A549 (cell line): ENCODE measurements at regions not wholly inside any gene's neighbourhood (a gene's known extent, or its start where the extent isn't known, plus 50 kb on each side); places are given as distances from the start of the nearest gene placed in this dataset.

Experiments
- ATAC-seq, 2 experiments: fragments of 200-7000 bp in 1 of 2; fragments of >200 bp in 1 of 2; cut with Nextera tagmentation in 1 of 2; cut with Tn5 transposase in 1 of 2; 3 replicates each; pipeline versions ENCODE4 v1.8.0 to v1.9.1; 2018 to 2020; ENCODE audit warnings: mild to moderate bottlenecking in 1 of 2, moderate library complexity in 1 of 2
- CTCF ChIA-PET: fragments of 300-600 bp; sonication (Branson Sonifier 250); formaldehyde crosslinking; extraction: SDS; loops from one replicate; lab custom pipeline; 2021; ENCODE audit warnings: antibody characterized with exemption, inconsistent platforms; lab: Yijun Ruan, JAX
- POLR2A ChIA-PET: fragments of 350-600 bp; formaldehyde crosslinking; extraction: SDS; loops from one replicate; lab custom pipeline; 2021; ENCODE audit warnings: antibody characterized with exemption, inconsistent platforms; lab: Yijun Ruan, JAX
- DNase-seq, 2 experiments: peaks; one replicate each; pipeline versions ENCODE4 v3.0.0 to v3.0.0-alpha.2; 2011 to 2016; ENCODE audit warnings: low read depth in 1 of 2, low spot score in 1 of 2
- FAIRE-seq: peaks from 2 replicates; lab custom pipeline; 2011; peaks lifted over from hg19 to GRCh38; lab: Jason Lieb, UNC
- H3K27ac ChIP-seq, 2 experiments: fragments of >200 bp; sonication (Bioruptor Twin); formaldehyde crosslinking; 3 replicates each; pipeline ENCODE4 v1.5.1; 2016 to 2017
- H3K4me1 ChIP-seq: fragments of >200 bp; sonication (Bioruptor Twin); formaldehyde crosslinking; 3 replicates; pipeline ENCODE4 v1.6.1; 2016
- H3K4me2 ChIP-seq: fragments of >200 bp; sonication (Bioruptor Twin); formaldehyde crosslinking; 3 replicates; pipeline ENCODE4 v1.6.1; 2016
- H3K4me3 ChIP-seq: fragments of >200 bp; sonication (Bioruptor Twin); formaldehyde crosslinking; 3 replicates; pipeline ENCODE4 v1.5.1; 2016
- H3K9me3 ChIP-seq: fragments of >200 bp; sonication (Bioruptor Twin); formaldehyde crosslinking; 3 replicates; pipeline ENCODE4 v1.6.1; 2016
- CHD4 ChIP-seq: fragments of 200-600 bp; sonication (generic); IDR thresholded peaks from 2 replicates; pipeline ENCODE4 v1.6.1; 2016; ENCODE audit warnings: antibody characterized with exemption, mild to moderate bottlenecking, borderline replicate concordance
- EHMT2 ChIP-seq: fragments of 200-600 bp; sonication (generic); IDR thresholded peaks from 2 replicates; pipeline ENCODE4 v1.6.1; 2016; ENCODE audit warnings: antibody characterized with exemption, low read depth, mild to moderate bottlenecking, moderate library complexity
- FOSB ChIP-seq: fragments of 250-450 bp; sonication (Bioruptor Pico); IDR thresholded peaks from 2 replicates; pipeline ENCODE4 v1.5.0; 2020; ENCODE audit warnings: mild to moderate bottlenecking, moderate library complexity
- GATA3 ChIP-seq: IDR thresholded peaks from 2 replicates; pipeline ENCODE4 v1.6.1; 2012; ENCODE audit warnings: borderline replicate concordance
- HDAC2 ChIP-seq: fragments of 200-600 bp; sonication (generic); IDR thresholded peaks from 2 replicates; pipeline ENCODE4 v1.6.1; 2016
- HOXA7 ChIP-seq: fragments of 250-450 bp; sonication (Bioruptor Pico); IDR thresholded peaks from 2 replicates; pipeline ENCODE4 v1.5.0; 2020; ENCODE audit warnings: mild to moderate bottlenecking, moderate library complexity
- HOXB5 ChIP-seq: fragments of 250-450 bp; sonication (Bioruptor Pico); IDR thresholded peaks from 2 replicates; pipeline ENCODE4 v1.5.0; 2020; ENCODE audit warnings: mild to moderate bottlenecking, moderate library complexity
- JUN ChIP-seq, 2 experiments: fragments of >200 bp; sonication (Bioruptor Twin); formaldehyde crosslinking; IDR thresholded peaks; 2 replicates in 1 of 2; 3 replicates in 1 of 2; pipeline ENCODE4 v1.6.1; 2016 to 2017
- JUNB ChIP-seq: fragments of >200 bp; sonication (Bioruptor Twin); formaldehyde crosslinking; IDR thresholded peaks from 2 replicates; pipeline ENCODE4 v1.6.1; 2016
- KDM1A ChIP-seq: fragments of 200-600 bp; sonication (generic); IDR thresholded peaks from 2 replicates; pipeline ENCODE4 v1.6.1; 2016; ENCODE audit warnings: low read depth, mild to moderate bottlenecking
- MAFK ChIP-seq: fragments of 450-650 bp; IDR thresholded peaks from 2 replicates; pipeline ENCODE4 v1.6.1; 2014; ENCODE audit not compliant: partially characterized antibody
- MAZ ChIP-seq: fragments of 150-350 bp; IDR thresholded peaks from 2 replicates; pipeline ENCODE4 v1.6.1; 2014; ENCODE audit warnings: antibody characterized with exemption, low read depth, low read length, borderline replicate concordance
- MYC ChIP-seq: IDR thresholded peaks from 2 replicates; pipeline ENCODE4 v1.6.1; 2012; ENCODE audit warnings: mild to moderate bottlenecking, inconsistent platforms, low read length, improper control_type of control experiment, borderline replicate concordance
- NFE2L2 ChIP-seq: fragments of 150-350 bp; conservative IDR thresholded peaks from 2 replicates; pipeline ENCODE4 v1.6.1; 2014; ENCODE audit warnings: low read length
- NPAS2 ChIP-seq: fragments of 250-450 bp; sonication (Bioruptor Pico); IDR thresholded peaks from 2 replicates; pipeline ENCODE4 v1.8.0; 2022; ENCODE audit warnings: mild to moderate bottlenecking, moderate library complexity, borderline replicate concordance
- NR3C1 ChIP-seq: fragments of >200 bp; sonication (Bioruptor Twin); formaldehyde crosslinking; IDR thresholded peaks from 3 replicates; pipeline ENCODE4 v1.6.1; 2017
- PHF8 ChIP-seq: fragments of 200-600 bp; sonication (generic); IDR thresholded peaks from 2 replicates; pipeline ENCODE4 v1.6.1; 2016; ENCODE audit warnings: low read depth, mild to moderate bottlenecking, antibody characterized with exemption, moderate library complexity, borderline replicate concordance
- POLR2AphosphoS2 ChIP-seq: conservative IDR thresholded peaks from 2 replicates; pipeline ENCODE4 v1.6.1; 2012; ENCODE audit warnings: low read length, improper control_type of control experiment, inconsistent platforms
- RAD21 ChIP-seq, 2 experiments: fragments of >200 bp in 1 of 2; sonication (Bioruptor Twin) in 1 of 2; formaldehyde crosslinking in 1 of 2; IDR thresholded peaks in 1 of 2; conservative IDR thresholded peaks in 1 of 2; 2 replicates in 1 of 2; 3 replicates in 1 of 2; pipeline ENCODE4 v1.6.1; 2012 to 2018; ENCODE audit warnings: inconsistent platforms in 1 of 2
- TP53 ChIP-seq: fragments of 250-450 bp; sonication (Bioruptor Pico); IDR thresholded peaks from 2 replicates; pipeline ENCODE4 v1.5.0; 2021; ENCODE audit warnings: mild to moderate bottlenecking, moderate library complexity
- ZC3H11A ChIP-seq: fragments of 450-650 bp; IDR thresholded peaks from 2 replicates; pipeline ENCODE4 v1.6.1; 2014; ENCODE audit warnings: antibody characterized with exemption, mild to moderate bottlenecking
- ZFP36 ChIP-seq: fragments of 450-650 bp; IDR thresholded peaks from 2 replicates; pipeline ENCODE4 v1.6.1; 2014; ENCODE audit warnings: borderline replicate concordance; ENCODE audit not compliant: partially characterized antibody
- ZNF302 ChIP-seq: fragments of 250-450 bp; sonication (Bioruptor Pico); IDR thresholded peaks from 2 replicates; pipeline ENCODE4 v1.9.0; 2021; ENCODE audit warnings: inconsistent platforms, mild to moderate bottlenecking, moderate library complexity
- WGBS: methylation state at CpG from one replicate; pipeline ENCODE4 v1.1.6; 2017; ENCODE audit errors: missing lambda C conversion rate; 5-methylcytosine and 5-hydroxymethylcytosine counted together
- TF ChIP-seq, protein P1 (sequence below): fragments of 250-450 bp; sonication (Bioruptor Pico); IDR thresholded peaks from 2 replicates; pipeline ENCODE4 v1.5.0; 2020; ENCODE audit warnings: low read depth, mild to moderate bottlenecking, moderate library complexity
- TF ChIP-seq, protein P2 (sequence below): fragments of >200 bp; sonication (Bioruptor Twin); formaldehyde crosslinking; IDR thresholded peaks from 3 replicates; pipeline ENCODE4 v1.5.1; 2016
- TF ChIP-seq, protein P3 (sequence below): fragments of >200 bp; sonication (Bioruptor Twin); formaldehyde crosslinking; IDR thresholded peaks from 3 replicates; pipeline ENCODE4 v1.6.1; 2016
- TF ChIP-seq, protein P4 (sequence below): IDR thresholded peaks from 2 replicates; pipeline ENCODE4 v1.6.1; 2012

DNA sequence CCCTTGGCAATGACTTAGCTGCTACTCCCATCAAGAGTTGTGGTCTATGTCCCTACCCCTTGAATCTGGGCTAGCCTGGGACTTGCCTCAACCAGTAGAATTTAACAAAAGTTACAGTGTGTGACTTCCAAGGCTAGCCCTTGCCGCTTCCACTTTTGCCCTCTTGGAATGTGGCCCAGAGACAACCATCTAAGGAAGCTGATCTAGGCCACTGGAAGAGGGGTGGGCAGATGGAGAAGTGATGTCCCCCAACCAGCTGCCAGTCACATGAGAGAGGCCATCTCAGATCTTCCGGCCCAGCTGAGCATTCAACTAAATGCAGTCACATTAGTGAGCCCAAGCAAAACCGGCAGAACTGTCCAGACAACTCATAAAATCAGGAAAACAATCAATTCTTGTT is 115.1 kb downstream of the TOMM20 start:
- no peak for FAIRE-seq
- 96% methylated on average over 3 of the region's 3 CpGs for WGBS

DNA sequence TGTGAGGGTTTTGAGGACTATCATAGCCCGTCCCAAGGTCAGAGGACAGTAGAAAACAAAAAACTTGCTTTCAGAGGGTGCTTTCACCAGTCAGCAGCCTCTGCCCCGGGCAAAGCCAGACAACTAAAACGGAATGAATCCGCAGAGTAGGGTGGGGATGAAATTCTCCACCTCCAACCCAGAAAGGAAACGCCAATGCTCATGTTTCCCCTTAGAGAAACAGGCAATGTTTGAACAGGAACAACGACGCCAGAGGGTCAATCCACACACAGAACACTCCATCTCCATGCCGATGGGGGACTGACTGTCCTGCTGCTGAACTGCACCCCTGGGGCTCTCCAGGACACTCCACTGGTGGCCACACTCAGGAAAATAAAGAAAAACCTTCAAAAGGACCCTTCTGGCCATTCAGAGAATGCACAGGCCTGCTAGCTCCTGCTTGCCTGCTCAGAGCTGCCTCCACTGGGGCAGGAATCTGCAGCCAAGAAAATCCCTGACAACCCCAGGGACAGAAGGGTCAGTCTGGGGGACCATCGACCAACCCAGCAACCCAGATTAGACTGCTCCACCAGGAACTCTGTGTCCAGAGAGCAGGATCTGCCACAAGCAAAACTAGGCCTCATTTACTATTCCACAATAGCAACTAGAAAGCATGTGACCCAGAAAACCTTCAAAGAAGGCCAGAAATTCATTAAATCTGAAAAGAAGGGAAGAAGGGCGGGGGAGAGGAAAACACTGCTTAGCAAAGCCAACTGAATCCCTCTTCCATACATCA is 116.0 kb downstream of the TOMM20 start:
- ChIA-PET POLR2A (interaction anchor here (1.0 to 1.3 kb wide), 4 partner anchors 32 to 63 kb away, joined by 3 to 7 read pairs (median 4); no protein-coding TSS in a partner anchor), CTCF (interaction anchor here (1.1 to 1.3 kb wide), 2 partner anchors 10 to 37 kb away, joined by 3 read pairs; no protein-coding TSS in a partner anchor)
- FAIRE-seq (no peak), ATAC-seq (peak in 1 of 2 experiments; percentile 47; a peak in 3 of 6 replicates), DNase-seq (no peak)
- Histone ChIP-seq H3K9me3 (peaks cover 7% of the 10 kb centered on the region; the same call in 1 of the 3 replicates), H3K27ac (peak overlapping the region; percentile 65 to 86), H3K4me1 (peaks cover 21% of the 10 kb centered on the region), H3K4me2 (peak overlapping the region; percentile 58; the same call in 2 of the 3 replicates), H3K4me3 (no peak overlapping the region)
- 91% methylated on average over 10 of the region's 10 CpGs for whole genome bisulfite sequencing
- TF ChIP-seq PHF8 (no peak), RAD21 (conservative IDR thresholded peaks at IDR 0.05 in 1 of 2, IDR thresholded peaks at IDR 0.05 in 1 of 2) (no peak), HOXB5 (no peak), MAFK (no peak)
- TF ChIP-seq, all 56 proteins: peak for 0

More for the DNA sequence above, 115.1 kb downstream of the TOMM20 start:
- peaks cover 26% of the 10 kb centered on the region for H3K4me1 ChIP-seq
- H3K9me3 ChIP-seq = peaks cover 10% of the 10 kb centered on the region; the same call in 2 of the 3 replicates
- no peak overlapping the region for H3K4me3 ChIP-seq
- ATAC-seq = no peak
- H3K4me2 ChIP-seq = no peak overlapping the region
- H3K27ac ChIP-seq = peak overlapping the region in 1 of 2 experiments; percentile 86; a peak in 2 of 6 replicates
- CTCF ChIA-PET = interaction anchor here (0.7 kb wide), 1 partner anchor 9 kb away, joined by 3 read pairs; no protein-coding TSS in a partner anchor
- no peak for TF ChIP-seq ZFP36
- TF ChIP-seq MYC = no peak
- no peak for TF ChIP-seq ZC3H11A
- no peak for TF ChIP-seq JUNB
- TF ChIP-seq JUN (IDR thresholded peaks at IDR 0.05) = no peak
- TF ChIP-seq GATA3 = no peak
- no peak for TF ChIP-seq TP53 (CRISPR knock-in tag)
- TF ChIP-seq MAZ = no peak
- TF ChIP-seq, protein P1, sequence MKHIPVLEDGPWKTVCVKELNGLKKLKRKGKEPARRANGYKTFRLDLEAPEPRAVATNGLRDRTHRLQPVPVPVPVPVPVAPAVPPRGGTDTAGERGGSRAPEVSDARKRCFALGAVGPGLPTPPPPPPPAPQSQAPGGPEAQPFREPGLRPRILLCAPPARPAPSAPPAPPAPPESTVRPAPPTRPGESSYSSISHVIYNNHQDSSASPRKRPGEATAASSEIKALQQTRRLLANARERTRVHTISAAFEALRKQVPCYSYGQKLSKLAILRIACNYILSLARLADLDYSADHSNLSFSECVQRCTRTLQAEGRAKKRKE (CRISPR knock-in tag) = no peak
- no peak for TF ChIP-seq RAD21 (conservative IDR thresholded peaks at IDR 0.05 in 1 of 2, IDR thresholded peaks at IDR 0.05 in 1 of 2)
- TF ChIP-seq NFE2L2 = no peak
- no peak for TF ChIP-seq HOXA7 (CRISPR knock-in tag)
- TF ChIP-seq, protein P2, sequence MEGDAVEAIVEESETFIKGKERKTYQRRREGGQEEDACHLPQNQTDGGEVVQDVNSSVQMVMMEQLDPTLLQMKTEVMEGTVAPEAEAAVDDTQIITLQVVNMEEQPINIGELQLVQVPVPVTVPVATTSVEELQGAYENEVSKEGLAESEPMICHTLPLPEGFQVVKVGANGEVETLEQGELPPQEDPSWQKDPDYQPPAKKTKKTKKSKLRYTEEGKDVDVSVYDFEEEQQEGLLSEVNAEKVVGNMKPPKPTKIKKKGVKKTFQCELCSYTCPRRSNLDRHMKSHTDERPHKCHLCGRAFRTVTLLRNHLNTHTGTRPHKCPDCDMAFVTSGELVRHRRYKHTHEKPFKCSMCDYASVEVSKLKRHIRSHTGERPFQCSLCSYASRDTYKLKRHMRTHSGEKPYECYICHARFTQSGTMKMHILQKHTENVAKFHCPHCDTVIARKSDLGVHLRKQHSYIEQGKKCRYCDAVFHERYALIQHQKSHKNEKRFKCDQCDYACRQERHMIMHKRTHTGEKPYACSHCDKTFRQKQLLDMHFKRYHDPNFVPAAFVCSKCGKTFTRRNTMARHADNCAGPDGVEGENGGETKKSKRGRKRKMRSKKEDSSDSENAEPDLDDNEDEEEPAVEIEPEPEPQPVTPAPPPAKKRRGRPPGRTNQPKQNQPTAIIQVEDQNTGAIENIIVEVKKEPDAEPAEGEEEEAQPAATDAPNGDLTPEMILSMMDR = no peak
- no peak for TF ChIP-seq POLR2AphosphoS2
- TF ChIP-seq, all 56 proteins: peak for 0
- no peak for DNase-seq
- POLR2A ChIA-PET = no interaction called here

DNA sequence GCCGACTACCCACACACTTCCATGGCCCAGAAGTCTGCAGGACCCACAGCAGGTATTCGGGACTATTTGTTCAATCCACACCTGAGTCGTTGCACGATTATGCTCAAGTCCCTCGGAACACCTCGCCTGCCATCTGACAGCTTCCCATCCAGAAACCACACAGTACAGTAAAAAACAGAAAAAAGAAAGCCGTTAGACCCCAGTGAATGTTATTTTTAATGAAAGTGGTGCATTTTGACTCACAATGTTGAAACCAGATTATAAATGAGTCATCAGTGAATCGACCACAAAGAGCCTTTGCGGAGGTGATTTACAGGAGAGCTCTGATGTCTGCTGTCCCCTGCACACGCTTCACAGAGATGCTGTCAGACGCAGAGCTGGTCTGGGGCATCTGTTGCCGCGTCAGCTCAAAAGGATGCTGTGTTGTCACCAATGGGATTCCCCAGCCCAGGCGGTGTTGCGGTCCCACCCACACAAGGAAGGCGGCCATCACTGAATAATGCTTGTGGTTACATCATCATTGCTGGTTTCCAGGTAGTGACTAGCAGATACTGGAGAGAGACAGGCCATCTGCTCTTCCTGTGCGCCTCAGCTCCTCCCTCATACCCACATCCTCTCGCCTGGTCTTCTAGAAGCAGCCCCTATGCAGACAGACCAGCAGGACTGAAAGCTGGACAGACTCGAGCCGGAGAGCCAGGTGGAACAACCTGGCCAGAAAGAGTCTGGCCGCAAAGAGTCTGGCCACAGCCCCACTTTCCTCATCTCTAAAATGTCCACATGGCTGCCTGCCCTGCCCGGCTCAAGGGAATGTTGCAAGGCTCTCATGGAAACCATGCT is 116.8 kb downstream of the TOMM20 start:
- H3K27ac ChIP-seq = peak overlapping the region; percentile 65 to 86
- no peak for TF ChIP-seq CHD4
- TF ChIP-seq, protein P3, sequence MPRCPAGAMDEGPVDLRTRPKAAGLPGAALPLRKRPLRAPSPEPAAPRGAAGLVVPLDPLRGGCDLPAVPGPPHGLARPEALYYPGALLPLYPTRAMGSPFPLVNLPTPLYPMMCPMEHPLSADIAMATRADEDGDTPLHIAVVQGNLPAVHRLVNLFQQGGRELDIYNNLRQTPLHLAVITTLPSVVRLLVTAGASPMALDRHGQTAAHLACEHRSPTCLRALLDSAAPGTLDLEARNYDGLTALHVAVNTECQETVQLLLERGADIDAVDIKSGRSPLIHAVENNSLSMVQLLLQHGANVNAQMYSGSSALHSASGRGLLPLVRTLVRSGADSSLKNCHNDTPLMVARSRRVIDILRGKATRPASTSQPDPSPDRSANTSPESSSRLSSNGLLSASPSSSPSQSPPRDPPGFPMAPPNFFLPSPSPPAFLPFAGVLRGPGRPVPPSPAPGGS = no peak
- TF ChIP-seq MAFK = peak; percentile 87
- TF ChIP-seq NPAS2 (CRISPR knock-in tag) = no peak
- peak; percentile 68 for TF ChIP-seq JUNB
- TF ChIP-seq GATA3 = peak; percentile 19; the same call in 1 of the 2 replicates
- TF ChIP-seq KDM1A = no peak
- TF ChIP-seq RAD21 (conservative IDR thresholded peaks at IDR 0.05 in 1 of 2, IDR thresholded peaks at IDR 0.05 in 1 of 2) = 0 out of 5 replicates have a peak, but pooled peaks have one; percentile 8 to 12
- TF ChIP-seq, protein P4, sequence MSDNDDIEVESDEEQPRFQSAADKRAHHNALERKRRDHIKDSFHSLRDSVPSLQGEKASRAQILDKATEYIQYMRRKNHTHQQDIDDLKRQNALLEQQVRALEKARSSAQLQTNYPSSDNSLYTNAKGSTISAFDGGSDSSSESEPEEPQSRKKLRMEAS = 0 out of 2 replicates have a peak, but pooled peaks have one; percentile 20
- no peak for TF ChIP-seq FOSB
- TF ChIP-seq NR3C1 = no peak
- no peak for TF ChIP-seq ZNF302 (CRISPR knock-in tag)
- no peak for TF ChIP-seq EHMT2
- no peak for TF ChIP-seq HDAC2

More for the DNA sequence above, 116.8 kb downstream of the TOMM20 start:
- WGBS = 60% methylated on average over 22 of the region's 22 CpGs
- ChIA-PET POLR2A (interaction anchor here (1.0 to 1.3 kb wide), 5 partner anchors 31 to 400 kb away, joined by 3 to 7 read pairs (median 4); no protein-coding TSS in a partner anchor), CTCF (interaction anchor here (0.9 to 1.4 kb wide), 6 partner anchors 10 to 512 kb away, joined by 3 to 7 read pairs (median 4); no protein-coding TSS in a partner anchor)
- FAIRE-seq = no peak
- H3K4me1 ChIP-seq = peaks cover 18% of the 10 kb centered on the region
- no peak overlapping the region for H3K4me3 ChIP-seq
- peak overlapping the region; percentile 58 for H3K4me2 ChIP-seq
- DNase-seq = peak; percentile 75 to 83
- 0 out of 3 replicates have a peak, but pooled peaks cover 6% of the 10 kb centered on the region for H3K9me3 ChIP-seq
- ATAC-seq = peak; percentile 90 to 95
